DLD1 (cell line): ENCODE measurements at regions not wholly inside any gene's neighbourhood (a gene's known extent, or its start where the extent isn't known, plus 50 kb on each side); places are given as distances from the start of the nearest gene placed in this dataset.

Source experiments
- in situ Hi-C: cut with HindIII; loops from 2 replicates; pipeline ENCODE4 v1.10.0; 2017; ENCODE audit warnings: low sequenced_read_pairs

DNA sequence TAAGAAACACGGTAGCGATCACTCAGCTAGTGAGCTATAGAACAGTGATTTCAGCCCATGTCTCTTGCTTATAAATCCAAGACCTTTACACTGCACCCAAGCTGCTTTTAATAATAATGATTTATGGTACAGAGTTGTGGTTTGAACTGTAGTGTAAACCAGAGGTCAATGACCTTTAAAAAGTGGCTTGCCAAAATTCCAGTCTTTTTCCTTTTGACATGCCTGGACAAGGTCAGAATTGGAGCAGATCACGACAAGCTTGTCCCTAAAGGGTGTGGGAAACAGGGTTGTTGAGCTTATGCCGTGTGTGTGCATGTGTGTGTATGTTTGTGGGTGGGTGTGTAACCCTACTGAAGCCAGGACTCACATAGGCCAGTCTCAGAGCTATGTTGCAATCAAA lies 225.3 kb upstream of the CLINT1 start:
- in situ Hi-C loops = no loop called here

DNA sequence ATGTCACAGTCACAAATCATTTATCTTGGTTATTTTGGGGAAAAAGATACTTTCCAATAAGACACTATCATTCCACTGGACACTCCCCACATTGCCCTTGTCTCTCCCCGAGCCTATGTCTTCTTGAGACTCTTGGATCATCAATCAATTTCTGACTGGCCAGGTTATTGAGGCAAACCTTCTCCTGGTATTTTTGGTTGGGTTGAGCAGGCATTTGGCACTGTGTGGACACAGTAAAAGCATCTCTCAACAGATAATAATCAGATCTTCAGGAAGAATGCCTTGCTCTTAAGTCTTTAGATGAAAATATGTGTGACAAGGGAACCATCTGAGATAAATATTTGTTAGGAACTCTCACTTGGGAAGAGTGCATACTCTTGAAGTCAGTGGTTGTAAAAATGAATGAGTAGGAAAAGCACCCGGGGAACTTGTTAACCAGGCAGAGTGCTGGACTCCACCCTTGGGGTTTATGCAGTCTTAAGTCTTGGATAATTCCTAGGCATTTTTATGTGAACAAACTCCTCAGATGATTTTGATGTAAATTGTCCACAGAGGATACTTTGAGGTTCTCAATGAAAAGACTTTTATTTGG lies 223.8 kb upstream of the CLINT1 start:
- in situ Hi-C loops = no loop called here

DNA sequence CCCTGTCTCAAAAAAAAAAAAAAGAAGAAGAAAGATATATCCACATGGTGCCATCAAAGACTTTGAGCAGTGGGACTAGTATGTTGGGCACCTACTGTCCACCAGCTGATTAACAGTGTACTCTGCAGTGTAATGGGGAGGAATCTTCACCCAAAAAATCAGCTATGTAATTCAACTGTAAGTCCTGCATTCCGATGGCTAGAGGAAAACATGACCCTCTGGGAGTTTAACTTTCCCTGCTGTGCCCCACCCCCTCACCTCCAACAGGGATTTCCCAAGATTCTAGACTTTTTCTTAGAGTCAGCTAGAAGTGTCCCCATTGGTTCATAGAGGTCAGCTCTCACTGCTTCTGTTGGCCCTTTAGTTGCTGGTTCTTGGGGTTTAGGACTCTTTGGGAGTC lies 221.2 kb upstream of the CLINT1 start:
- in situ Hi-C loops = no loop called here

DNA sequence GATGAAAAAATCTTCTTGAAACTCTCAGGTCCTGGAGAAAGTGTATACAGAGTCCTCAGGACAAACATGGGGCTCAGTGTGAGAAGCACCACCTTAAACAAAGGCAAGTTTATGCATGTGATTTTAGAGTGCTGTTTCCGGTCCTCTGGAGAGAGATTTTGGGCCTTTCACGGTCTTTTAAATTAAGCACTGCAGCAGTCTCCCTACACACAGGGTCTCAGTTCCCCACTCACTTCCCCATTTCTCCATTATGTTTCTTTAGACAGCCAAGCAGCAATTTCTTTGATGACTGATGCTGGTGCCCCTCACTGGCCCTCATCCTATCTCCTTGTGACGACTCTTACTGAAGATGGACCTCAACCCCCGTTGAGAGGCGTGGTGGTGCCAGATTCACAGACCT lies 220.2 kb upstream of the CLINT1 start:
- in situ Hi-C loops = no loop called here

DNA sequence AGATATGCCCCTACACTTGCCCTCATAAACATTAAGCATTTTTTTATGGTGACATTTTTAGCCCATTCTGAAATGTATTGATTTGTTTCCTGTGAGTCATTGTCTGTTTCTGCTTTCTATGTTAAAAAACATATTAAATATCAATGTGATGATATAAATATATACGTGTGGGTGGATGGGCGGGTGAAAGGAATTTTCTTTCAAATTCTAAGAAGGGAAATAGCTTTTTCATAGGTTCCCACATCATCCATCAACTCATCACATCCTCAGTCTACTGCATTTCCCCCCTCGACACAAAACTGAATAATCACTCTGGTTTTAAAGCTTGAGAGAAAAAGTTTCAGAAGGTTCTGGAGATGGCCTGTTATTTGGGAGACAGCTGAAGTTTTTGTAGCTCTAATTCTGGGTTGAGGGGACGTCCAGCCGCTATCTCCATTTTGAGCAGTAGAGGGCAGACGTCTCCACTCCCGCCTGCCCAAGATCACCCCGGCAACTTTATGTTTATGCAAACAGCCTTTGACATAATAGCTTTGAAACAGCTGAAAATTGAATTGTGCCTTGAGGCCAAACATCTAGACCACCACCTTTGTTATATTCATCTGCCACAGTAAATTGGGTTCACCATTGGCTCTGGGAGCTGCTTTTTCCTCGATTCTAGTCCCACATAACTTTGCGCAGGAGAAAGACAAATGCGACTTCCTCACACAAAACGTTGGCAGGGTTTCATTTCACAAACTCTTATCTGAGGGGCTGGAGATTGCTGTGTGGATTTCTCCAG lies 216.2 kb upstream of the CLINT1 start:
- in situ Hi-C loops = no loop called here

DNA sequence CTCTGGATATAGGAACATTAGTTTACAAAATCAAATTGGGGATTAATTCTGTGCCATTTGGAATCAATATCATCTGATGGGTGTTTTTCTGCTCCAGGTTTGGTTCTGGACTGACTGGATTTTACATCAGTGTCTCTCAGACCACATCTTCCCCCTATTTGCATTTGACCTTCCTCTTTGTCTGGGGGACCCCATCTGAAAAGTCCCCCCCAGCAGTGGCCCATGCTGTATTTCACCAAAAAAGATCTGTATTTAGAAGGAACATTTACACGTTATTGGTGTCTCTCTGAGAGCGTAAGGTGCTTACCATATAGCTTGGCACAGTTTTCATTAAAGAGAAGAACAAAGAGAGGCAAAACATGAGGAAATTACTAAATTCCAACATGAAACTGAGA lies 215.6 kb upstream of the CLINT1 start:
- in situ Hi-C loops = no loop called here

DNA sequence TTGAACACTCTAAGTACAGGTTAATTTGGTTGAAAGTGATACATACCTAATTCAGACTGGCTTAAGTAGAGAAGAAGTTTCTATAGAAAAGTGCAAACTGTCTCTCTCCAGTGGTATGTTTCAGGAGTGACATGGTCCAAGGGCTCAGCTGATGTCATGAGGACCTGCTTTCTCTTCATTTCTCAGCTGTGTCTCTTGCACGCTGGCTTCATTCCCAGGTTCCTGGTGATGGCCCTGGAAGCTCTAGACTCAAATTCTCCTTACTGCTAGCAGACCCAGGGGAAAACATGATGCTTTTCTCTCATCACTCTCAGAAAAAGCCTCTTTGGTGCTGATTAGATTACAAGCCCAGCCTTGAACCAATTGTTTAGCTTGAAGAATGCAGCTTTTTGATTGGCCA lies 211.9 kb upstream of the CLINT1 start:
- in situ Hi-C loops = no loop called here

DNA sequence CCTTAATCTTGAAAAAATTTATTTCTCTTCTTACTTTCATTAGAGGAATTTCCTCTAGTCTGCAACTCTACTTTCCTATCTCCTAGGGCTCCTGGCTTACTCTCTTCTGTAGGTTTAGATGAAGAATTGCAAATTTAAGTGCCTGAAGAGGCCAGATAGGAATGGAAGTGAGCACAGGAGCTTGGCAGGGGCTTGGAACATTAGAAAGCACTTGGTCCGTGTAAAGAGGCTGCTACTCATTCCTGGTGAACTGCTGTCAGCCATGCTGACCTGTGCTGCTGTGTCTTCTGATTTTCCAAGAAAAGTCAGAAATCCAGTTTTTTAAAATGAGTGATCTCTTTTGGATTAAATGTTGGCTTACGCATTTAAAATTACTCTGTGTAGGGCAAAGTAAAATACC lies 210.9 kb upstream of the CLINT1 start:
- in situ Hi-C loops = no loop called here

DNA sequence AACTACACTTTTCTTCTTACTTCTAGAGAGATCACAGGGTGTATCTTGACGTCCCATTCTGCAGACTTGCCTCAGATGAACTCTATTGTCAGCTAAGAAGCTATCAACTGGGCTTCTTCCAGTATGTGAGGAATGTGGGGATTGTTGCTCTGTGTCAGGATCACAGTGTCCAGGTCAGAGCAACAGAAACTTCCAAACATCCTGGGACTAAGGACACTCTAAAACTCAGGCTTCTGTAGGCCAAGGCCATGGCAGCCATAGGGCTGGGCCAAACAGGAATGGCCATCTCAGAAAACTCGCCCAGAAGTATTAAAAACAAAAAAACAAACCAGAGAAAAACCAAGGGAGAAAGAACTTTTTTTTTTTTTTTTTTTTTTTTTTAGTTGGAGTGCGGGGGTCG lies 210.0 kb upstream of the CLINT1 start:
- in situ Hi-C loops = no loop called here

DNA sequence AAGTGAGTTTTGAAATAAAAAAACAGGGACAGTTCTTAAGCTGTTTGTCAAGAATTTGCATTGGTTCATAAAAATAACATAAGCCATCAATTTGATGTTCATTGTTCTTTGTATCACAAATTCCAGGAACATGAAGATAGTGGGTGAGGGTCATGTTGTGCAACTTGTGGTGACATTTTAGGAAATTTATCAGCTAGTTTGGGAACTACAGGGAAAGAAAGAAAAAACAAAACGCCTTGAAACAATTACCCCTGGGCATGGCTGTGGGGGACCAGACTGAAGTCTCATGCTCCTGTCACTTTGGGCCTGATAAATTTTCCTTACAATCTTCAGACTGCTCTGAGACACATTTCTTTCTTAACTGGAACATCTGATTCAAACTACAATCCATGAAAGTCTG lies 207.1 kb upstream of the CLINT1 start:
- in situ Hi-C loops = no loop called here

DNA sequence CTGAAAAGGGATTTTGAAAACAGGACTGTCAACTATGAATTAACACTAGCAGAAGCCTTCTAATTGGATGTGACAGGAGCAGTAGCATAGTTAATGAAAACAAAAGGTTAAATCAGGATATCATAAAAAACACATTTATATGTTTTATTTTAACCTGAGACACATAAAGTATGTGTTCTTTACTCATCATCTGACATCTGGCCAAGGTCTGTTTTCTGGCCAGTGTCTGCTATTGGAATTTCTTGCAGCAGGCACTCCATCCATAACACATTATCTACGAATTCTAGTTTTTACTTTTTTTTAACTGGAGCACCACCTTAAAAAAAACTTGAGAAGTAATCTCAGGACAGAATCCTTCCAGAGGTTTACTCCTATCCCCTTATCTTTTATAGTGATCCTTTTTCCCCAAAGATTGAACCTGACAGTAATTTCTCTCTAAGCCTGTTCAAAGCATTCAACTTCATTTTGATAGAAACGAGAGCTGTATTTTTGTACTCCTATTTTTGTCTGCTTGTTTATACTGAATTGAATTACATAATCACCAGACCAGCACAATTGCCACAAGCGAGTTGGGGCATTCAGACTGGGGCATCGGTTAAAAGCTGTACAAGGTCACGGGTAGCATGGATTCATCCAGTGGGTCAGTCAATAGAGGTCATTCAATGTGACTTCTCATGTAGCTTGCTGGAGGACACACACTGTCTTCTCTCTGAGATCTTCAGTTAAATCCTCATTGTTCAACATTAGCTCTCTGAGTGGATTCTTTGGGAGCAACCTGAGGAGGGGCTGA lies 205.6 kb upstream of the CLINT1 start:
- in situ Hi-C loops = no loop called here

DNA sequence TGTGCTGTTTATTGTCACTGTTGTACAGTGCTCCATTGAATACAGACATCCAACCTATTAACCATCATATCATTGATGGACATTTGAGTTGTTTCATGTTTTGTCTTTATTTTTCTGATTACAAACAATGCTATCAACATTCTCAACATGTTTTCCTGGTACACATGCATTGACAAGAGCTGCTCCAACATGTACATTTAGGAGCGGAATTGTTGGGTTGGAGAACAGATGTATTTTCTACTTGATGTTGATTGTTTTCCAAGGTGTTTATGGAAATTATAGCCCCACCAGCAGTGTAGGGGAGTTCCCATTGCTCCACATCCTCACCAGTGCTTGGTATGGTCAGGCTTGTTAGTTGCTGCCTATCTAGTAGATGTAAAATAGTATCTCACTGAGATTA lies 204.1 kb upstream of the CLINT1 start:
- in situ Hi-C loops = no loop called here

DNA sequence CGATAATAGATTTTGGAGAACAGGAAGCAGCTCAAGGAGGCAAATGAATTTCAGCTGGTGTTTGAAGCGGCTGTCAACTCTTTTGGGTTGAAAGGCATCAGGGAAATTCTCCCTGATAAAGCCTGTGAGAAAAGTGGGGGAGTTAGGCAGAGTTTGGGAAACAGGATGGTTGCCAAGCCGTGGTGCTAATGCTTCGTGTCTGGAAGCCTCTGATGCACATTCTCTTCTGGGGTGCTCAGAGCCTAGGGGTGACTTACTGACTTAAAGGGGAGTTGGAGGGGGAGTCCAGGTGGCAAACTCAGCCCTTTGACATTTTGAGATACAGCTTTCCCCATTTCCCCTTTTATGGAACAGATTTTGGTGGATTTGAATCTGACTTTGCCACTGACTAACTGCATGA lies 202.5 kb upstream of the CLINT1 start:
- in situ Hi-C loops = no loop called here

DNA sequence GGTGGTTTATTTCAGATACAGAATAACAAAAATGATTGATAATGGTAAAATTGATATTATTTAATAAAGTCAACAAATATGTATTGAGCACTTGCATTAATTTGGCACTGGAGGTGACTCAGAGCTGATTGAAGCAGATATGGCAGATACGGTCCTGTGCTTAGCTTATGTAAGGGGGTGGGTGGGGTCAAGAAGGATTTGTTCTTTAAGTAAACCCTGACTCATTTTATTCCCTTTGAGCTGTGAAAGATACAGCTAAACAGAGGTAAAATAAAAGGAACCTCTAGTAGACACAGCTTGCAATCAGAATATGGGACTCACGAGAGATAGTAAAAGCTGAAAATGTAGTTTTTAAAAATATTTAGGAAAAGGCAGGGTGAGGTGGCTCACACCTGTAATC lies 201.3 kb upstream of the CLINT1 start:
- in situ Hi-C loops = no loop called here

DNA sequence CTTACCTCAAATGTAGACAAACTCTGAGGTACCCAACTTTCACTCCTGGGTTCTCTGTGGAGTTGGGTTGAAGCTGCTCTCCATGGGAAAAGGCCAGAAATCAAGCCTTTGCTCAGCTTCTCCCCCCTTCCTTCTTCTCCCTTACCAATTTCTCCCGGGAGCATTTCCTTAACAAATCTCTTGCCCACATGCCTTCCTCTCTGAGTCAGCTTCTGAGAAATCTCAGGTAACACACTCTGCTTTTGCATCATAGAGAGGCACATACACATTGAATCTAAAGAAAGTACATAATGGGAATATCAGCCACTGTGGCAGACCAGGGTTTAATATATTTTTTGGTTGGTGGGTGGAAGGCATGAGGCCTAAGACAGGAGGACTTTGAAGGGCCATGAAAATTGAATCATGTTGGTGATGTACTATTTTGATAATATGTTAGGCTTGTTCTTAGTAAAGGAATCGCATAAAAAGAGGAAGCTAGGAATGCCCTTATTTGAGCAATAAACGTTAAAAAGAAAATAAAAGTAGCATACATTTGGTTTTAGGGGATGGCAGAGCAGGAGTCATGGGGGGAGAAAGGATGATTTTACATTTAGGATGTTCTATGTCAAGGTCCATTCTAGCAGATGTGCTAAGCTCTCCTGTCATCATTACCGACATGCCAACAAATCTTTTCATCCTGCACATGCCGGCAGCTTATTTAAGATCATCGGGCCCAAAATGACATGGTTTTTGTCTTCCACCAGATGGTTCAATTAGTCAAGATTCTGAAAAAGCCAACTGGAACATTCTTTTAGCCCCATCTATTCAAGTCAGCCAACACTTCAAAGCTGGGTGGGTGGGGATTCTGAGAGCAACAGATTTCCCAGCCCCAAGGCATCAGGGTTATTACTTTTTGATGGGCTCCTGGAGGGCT lies 199.5 kb upstream of the CLINT1 start:
- in situ Hi-C loops = no loop called here

DNA sequence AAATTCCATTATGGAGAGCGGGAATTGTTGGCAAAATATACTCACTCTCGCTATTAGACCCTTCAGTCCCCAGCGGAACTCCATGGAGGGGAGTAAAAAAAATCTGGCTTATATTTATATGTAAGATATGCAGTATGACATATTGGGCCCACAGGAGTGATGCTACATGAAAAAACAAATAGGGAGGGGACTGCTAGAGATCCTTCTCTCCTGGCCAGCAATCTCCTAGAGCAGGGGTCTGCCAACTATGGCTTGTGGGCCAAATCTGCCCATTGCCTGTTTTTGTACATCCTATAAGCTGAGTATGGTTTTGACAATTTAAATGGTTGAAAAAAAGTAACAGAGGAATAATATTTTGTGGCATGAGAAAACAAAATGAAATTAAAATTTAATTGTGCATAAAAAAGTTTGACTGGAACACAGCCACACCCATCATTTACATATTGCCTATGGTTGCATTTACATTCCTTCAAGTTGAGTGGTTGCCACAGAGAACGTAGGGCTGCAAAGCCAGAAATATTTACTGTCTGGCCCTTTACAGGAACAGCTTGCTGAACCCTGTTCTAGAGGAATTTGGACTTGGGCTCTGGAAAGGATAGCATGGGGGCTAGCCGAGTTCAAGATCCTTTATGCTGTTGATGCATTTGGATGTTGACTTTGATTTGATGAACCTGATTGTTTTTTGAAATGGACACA lies 197.3 kb upstream of the CLINT1 start:
- in situ Hi-C loops = no loop called here

DNA sequence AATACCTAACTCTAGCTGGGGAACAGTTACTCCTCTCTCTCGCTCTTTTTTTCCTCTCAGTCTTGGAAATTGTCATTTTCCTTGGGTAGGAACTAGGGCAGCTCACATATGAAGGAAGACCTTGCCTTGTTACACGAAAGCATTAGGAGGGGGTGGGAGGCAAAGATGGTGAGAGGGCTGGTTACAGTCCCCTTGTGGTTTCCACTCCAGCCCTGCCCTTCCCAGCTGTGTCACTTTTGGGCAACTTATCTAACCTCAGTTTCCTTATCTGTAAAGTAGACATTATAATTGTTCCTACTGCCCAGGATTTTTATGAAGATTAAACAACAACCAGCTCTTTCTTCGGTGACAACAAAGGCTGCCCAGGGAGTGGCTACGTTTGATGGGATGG lies 196.2 kb upstream of the CLINT1 start:
- in situ Hi-C loops = no loop called here

DNA sequence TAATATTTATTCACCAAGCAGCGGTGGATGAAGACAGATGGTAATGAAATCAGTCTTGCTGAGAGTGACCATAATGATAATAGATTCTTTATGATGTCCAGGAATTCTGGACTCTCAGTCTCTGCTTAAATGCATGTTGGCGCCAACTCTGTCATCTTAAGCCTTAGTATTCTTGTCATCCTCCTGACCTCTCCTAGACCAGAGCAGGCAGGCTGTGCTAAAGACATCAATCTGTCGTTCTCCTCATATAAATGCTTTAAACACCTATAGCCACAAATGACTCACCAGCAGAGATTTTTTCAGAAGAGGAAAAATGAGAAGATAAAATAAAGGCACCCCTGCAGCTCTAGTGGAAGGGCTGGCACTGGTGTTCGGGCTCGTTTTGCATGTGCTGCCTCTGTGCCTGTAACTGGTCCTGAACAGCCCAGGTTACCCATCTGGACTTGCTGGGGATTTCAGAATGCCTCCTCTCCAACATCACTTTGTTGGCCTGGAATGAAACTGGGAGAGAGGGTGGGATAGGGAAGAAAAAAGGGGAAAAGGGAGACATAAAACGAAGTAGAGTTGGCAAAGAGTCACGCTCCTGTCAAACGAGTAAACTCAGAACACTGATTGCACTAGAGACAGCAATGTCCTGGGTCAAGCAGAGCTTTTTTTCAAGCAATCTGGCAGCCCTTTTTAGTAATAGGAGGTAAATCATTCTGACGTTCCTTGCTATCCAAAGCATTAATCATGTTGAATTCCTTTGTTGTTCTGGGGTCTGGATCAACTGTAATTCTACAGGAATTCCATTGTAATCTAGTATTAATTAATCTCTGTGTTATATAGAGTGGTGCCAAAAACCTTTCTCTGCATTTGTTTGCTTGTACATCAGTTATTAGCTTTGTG lies 195.5 kb upstream of the CLINT1 start:
- in situ Hi-C loops = no loop called here

DNA sequence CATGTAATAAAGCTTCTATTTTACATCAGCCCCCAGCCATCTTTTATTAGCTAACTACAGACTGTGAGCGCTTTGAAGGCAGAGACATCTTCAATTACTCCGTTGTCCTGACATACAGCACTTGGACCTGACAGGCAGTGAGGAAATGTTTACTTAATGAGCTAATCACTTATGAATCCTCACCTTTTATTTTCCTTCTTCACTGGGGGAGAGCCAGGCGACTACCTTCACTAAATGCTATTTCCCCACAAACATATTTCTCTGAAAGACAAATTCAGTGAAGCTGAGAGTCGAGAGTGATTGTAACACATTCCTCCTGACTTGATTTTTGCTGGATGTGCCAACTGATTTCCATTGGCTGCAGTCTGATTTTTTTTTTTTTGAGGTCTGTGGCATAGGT lies 192.1 kb upstream of the CLINT1 start:
- in situ Hi-C loops = no loop called here

DNA sequence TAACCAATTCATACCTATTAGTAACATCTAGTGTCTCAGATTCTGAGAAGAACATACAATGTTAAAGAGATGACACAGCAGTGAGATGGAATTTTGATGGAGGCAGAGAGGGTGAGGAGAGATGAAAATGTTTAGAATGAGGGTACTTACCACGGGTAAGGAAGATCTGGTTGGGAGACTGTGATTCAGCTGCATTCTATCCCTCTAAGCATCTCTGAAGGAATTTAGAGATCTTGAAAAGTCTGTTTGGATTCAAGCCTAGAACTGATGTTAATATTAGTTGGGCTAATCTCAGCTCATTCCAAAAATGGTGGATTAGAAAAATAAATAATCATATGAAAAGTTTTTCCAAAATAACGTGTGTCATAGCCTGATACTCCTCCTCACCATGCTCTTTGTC lies 191.5 kb upstream of the CLINT1 start:
- in situ Hi-C loops = no loop called here
